HCT116 (cell line): ENCODE measurements at regions not wholly inside any gene's neighbourhood (a gene's known extent, or its start where the extent isn't known, plus 50 kb on each side); places are given as distances from the start of the nearest gene placed in this dataset.

Source experiments
- ATAC-seq: fragments of 200-7000 bp; cut with Tn5 transposase; 2 replicates; pipeline ENCODE4 v1.9.1; 2020; ENCODE audit warnings: mild to moderate bottlenecking, moderate library complexity
- BruUV-seq: library from RNA; stranded (reverse); fragments of 400-500 nt; replicated peaks from 2 replicates; lab custom pipeline; 2021; lab: Mats Ljungman, UMichigan
- CTCF ChIA-PET: fragments of 300-600 bp; sonication (Branson Sonifier 250); formaldehyde crosslinking; loops from one replicate; lab custom pipeline; 2021; ENCODE audit warnings: antibody characterized with exemption; lab: Charles Lee
- POLR2A ChIA-PET: fragments of 300-600, 350-600 bp; sonication (Branson Sonifier 250); formaldehyde crosslinking; loops from one replicate; lab custom pipeline; 2021; ENCODE audit warnings: antibody characterized with exemption; lab: Charles Lee
- RAD21 ChIA-PET, 2 experiments: fragments of 300-600 bp; sonication (Branson Sonifier 250); formaldehyde crosslinking; loops; one replicate each; lab custom pipeline; 2023; ENCODE audit warnings: low total read pairs in 2 of 2; ENCODE audit not compliant: uncharacterized antibody in 2 of 2, unreplicated experiment in 2 of 2, low non-redundant PET in 1 of 2; lab: Charles Lee
- DNase-seq: peaks from one replicate; pipeline ENCODE4 v3.0.0-alpha.2; 2010; ENCODE audit warnings: low read depth, low spot score
- H2AFZ ChIP-seq: fragments of 200-600 bp; shearing (Covaris generic), sonication (generic); 2 replicates; pipeline ENCODE4 v1.6.1; 2017; ENCODE audit warnings: low read depth, mixed run types, mixed read lengths, antibody characterized with exemption, low read length; ENCODE audit not compliant: poor library complexity, severe bottlenecking
- H3K27ac ChIP-seq: 2 replicates; pipeline ENCODE4 v1.5.1; 2012; ENCODE audit warnings: low read depth, low read length
- H3K27me3 ChIP-seq: fragments of 200-600 bp; sonication (generic); 2 replicates; pipeline ENCODE4 v1.6.1; 2016; ENCODE audit warnings: mixed run types, low read length, mixed read lengths; ENCODE audit not compliant: insufficient read depth
- H3K36me3 ChIP-seq, 2 experiments: fragments of 200-500 bp in 1 of 2; fragments of 200-600 bp in 1 of 2; sonication (Bioruptor generic) in 1 of 2; sonication (generic) in 1 of 2; 2 replicates each; pipeline versions ENCODE4 v1.5.1 to v1.6.1; 2014 to 2016; ENCODE audit warnings: low read length in 2 of 2, inconsistent platforms in 1 of 2, mixed read lengths in 1 of 2, mixed run types in 1 of 2; ENCODE audit not compliant: insufficient read depth in 2 of 2, control insufficient read depth in 1 of 2
- H3K4me1 ChIP-seq, 2 experiments: fragments of 200-600 bp in 1 of 2; sonication (generic) in 1 of 2; 2 replicates each; pipeline versions ENCODE4 v1.5.1 to v1.6.1; 2012 to 2017; ENCODE audit warnings: low read length in 2 of 2, inconsistent platforms in 1 of 2, mild to moderate bottlenecking in 1 of 2, mixed read lengths in 1 of 2, mixed run types in 1 of 2, moderate library complexity in 1 of 2; ENCODE audit not compliant: insufficient read depth in 2 of 2, control insufficient read depth in 1 of 2
- H3K4me2 ChIP-seq: fragments of 200-600 bp; sonication (generic); 2 replicates; pipeline ENCODE4 v1.6.1; 2017; ENCODE audit warnings: mixed run types, low read length, mixed read lengths
- H3K4me3 ChIP-seq, 2 experiments: fragments of 200-600 bp in 1 of 2; sonication (generic) in 1 of 2; replicated peaks in 1 of 2; 2 replicates each; pipeline ENCODE4 v1.5.1; 2011 to 2016; ENCODE audit warnings: low read length in 2 of 2, control low read depth in 1 of 2, low read depth in 1 of 2, mild to moderate bottlenecking in 1 of 2, mixed read lengths in 1 of 2, mixed run types in 1 of 2
- H3K79me2 ChIP-seq: fragments of 200-600 bp; sonication (generic); 2 replicates; pipeline ENCODE4 v1.6.1; 2017; ENCODE audit warnings: mild to moderate bottlenecking, mixed run types, low read length, moderate library complexity, mixed read lengths; ENCODE audit not compliant: insufficient read depth
- H3K9ac ChIP-seq: fragments of 200-600 bp; sonication (generic); 2 replicates; pipeline ENCODE4 v1.6.1; 2016; ENCODE audit warnings: low read length, mixed read lengths
- H3K9me2 ChIP-seq: fragments of 200-600 bp; sonication (generic), shearing (Covaris generic); 2 replicates; pipeline ENCODE4 v1.6.1; 2017; ENCODE audit warnings: mixed run types, mild to moderate bottlenecking, moderate library complexity; ENCODE audit not compliant: insufficient read depth
- H3K9me3 ChIP-seq, 2 experiments: fragments of 200-500 bp in 1 of 2; fragments of 200-600 bp in 1 of 2; sonication (Bioruptor generic) in 1 of 2; sonication (generic) in 1 of 2; 2 replicates each; pipeline ENCODE4 v1.6.1; 2014 to 2017; ENCODE audit warnings: low read length in 2 of 2, mixed read lengths in 2 of 2, inconsistent platforms in 1 of 2, low read depth in 1 of 2, mild to moderate bottlenecking in 1 of 2, mixed run types in 1 of 2, moderate library complexity in 1 of 2; ENCODE audit not compliant: control insufficient read depth in 1 of 2, insufficient read depth in 1 of 2
- H4K20me1 ChIP-seq: fragments of 200-600 bp; sonication (generic), shearing (Covaris generic); 2 replicates; pipeline ENCODE4 v1.6.1; 2017; ENCODE audit warnings: mixed run types, mild to moderate bottlenecking, moderate library complexity; ENCODE audit not compliant: insufficient read depth
- EGR1 ChIP-seq: IDR thresholded peaks from 2 replicates; pipeline ENCODE4 v1.6.1; 2012; ENCODE audit warnings: low read depth
- EZH2 ChIP-seq: fragments of 200-600 bp; sonication (generic); IDR thresholded peaks from 2 replicates; pipeline ENCODE4 v1.6.1; 2017; ENCODE audit warnings: antibody characterized with exemption, mixed run types
- FOSL1 ChIP-seq: IDR thresholded peaks from 2 replicates; pipeline ENCODE4 v1.6.1; 2012; ENCODE audit warnings: low read depth
- SIN3A ChIP-seq: IDR thresholded peaks from 2 replicates; pipeline ENCODE4 v1.6.1; 2012; ENCODE audit warnings: low read depth
- SRF ChIP-seq: IDR thresholded peaks from 2 replicates; pipeline ENCODE4 v1.6.1; 2012; ENCODE audit warnings: low read depth
- ZFX ChIP-seq: fragments of 450-650 bp; IDR thresholded peaks from 2 replicates; pipeline ENCODE4 v1.6.1; 2017
- intact Hi-C: fragments of 100-400 bp; cut with micrococcal nuclease; formaldehyde crosslinking; loops from 2 replicates; pipeline ENCODE4 v1.10.0; 2022
- TF ChIP-seq, protein P1 (sequence below): IDR thresholded peaks from 2 replicates; pipeline ENCODE4 v1.6.1; 2011; ENCODE audit warnings: mild to moderate bottlenecking, low read length, moderate library complexity; ENCODE audit not compliant: insufficient replicate concordance; ENCODE audit errors: extremely low read depth

DNA sequence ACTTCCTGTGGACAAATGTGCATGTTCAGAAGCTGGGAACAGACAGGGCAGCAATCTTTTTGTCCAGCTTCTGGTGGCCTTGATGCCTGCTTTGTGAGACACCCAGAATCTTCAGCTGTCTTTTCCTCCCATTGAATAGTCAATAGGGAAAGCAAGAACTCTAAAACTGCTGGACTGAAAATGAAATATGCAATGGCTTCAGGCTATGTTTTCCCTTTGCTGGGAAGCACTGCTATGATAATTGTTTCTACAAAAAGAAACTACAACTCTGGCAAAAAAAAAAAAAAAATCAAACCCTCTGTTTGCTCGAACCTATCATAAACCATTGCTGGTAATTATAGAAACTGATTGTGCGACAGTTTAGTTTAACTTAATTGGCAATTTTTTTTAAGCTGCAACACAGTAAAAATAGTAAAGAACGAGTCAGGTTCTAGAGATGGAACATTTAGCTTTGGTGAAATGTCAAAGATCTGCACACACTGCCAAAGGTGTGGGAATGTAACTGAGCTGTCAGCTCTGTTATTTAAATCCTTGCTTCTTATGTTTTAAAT is 79.1 kb upstream of the NEUROD6 start:
- RAD21 ChIA-PET: no interaction called here
- Histone ChIP-seq H3K36me3 (no peaks in the 10 kb centered on the region), H3K9me3 (no peaks in the 10 kb centered on the region), H3K4me3 (no peak overlapping the region), H3K27ac (no peak overlapping the region), H2AFZ (no peak overlapping the region), H3K4me1 (no peaks in the 10 kb centered on the region), H3K4me2 (no peak overlapping the region)
- no peak for ATAC-seq
- POLR2A ChIA-PET: no interaction called here
- intact Hi-C loops: no loop called here
- no TSS peak for BruUV-seq
- CTCF ChIA-PET: interaction anchor here (0.7 to 2.8 kb wide), 2 partner anchors 24 kb away, joined by 3 to 11 read pairs; no protein-coding TSS in a partner anchor
- DNase-seq: no peak
- TF ChIP-seq FOSL1: no peak
- TF ChIP-seq ZFX: no peak
- no peak for TF ChIP-seq EZH2
- TF ChIP-seq, all 23 proteins: peak for 0
- Histone ChIP-seq H3K79me2 (no peaks in the 10 kb centered on the region), H3K9ac (no peak overlapping the region), H4K20me1 (no peaks in the 10 kb centered on the region), H3K27me3 (peaks cover 40% of the 10 kb centered on the region), H3K9me2 (no peaks in the 10 kb centered on the region)

DNA sequence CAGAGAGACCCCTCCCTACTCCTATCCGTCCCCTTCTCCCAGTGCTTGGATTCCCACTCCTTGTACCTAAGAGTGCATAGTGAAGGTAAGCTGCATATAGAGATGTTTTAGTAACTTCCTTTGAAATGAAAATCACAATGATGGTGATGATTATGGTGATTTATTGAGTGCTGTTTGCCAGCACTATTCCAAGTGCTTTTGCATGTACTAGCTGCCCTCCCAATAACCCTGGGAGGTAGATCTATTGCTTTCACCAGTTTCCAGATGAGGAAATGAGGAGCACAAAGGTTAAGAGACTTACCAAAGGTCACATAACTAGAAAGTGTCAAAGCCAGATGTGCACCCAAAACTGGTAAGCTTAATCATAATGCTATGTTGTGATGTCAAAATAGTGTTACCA is 80.4 kb upstream of the NEUROD6 start:
- no peak overlapping the region for H3K4me3 ChIP-seq
- DNase-seq (no peak), ATAC-seq (no peak)
- TF ChIP-seq, protein P1, sequence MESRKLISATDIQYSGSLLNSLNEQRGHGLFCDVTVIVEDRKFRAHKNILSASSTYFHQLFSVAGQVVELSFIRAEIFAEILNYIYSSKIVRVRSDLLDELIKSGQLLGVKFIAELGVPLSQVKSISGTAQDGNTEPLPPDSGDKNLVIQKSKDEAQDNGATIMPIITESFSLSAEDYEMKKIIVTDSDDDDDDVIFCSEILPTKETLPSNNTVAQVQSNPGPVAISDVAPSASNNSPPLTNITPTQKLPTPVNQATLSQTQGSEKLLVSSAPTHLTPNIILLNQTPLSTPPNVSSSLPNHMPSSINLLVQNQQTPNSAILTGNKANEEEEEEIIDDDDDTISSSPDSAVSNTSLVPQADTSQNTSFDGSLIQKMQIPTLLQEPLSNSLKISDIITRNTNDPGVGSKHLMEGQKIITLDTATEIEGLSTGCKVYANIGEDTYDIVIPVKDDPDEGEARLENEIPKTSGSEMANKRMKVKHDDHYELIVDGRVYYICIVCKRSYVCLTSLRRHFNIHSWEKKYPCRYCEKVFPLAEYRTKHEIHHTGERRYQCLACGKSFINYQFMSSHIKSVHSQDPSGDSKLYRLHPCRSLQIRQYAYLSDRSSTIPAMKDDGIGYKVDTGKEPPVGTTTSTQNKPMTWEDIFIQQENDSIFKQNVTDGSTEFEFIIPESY: no peak
- TF ChIP-seq EGR1 (no peak), SRF (no peak), SIN3A (no peak)
- H3K27ac ChIP-seq: no peak overlapping the region
- intact Hi-C loops: no loop called here
- no peaks in the 10 kb centered on the region for H3K9me2 ChIP-seq
- no peaks in the 10 kb centered on the region for H4K20me1 ChIP-seq
- H3K4me1 ChIP-seq: no peaks in the 10 kb centered on the region
- H2AFZ ChIP-seq: no peak overlapping the region
- no peak overlapping the region for H3K9ac ChIP-seq
- RAD21 ChIA-PET: no interaction called here
- BruUV-seq: no TSS peak
- no peaks in the 10 kb centered on the region for H3K36me3 ChIP-seq
- no peaks in the 10 kb centered on the region for H3K79me2 ChIP-seq
- no peak overlapping the region for H3K4me2 ChIP-seq
- no peaks in the 10 kb centered on the region for H3K9me3 ChIP-seq
- peaks cover 40% of the 10 kb centered on the region for H3K27me3 ChIP-seq
- CTCF ChIA-PET: interaction anchor here (0.5 to 3.1 kb wide), 2 partner anchors 19 to 23 kb away, joined by 3 to 8 read pairs; no protein-coding TSS in a partner anchor
- POLR2A ChIA-PET: no interaction called here
